HG03571 (cell line): ENCODE measurements at regions not wholly inside any gene's neighbourhood (a gene's known extent, or its start where the extent isn't known, plus 50 kb on each side); places are given as distances from the start of the nearest gene placed in this dataset.

Experiments used
- ATAC-seq: cut with Tn5 transposase; IDR thresholded peaks from one replicate; pipeline ENCODE4 v1.9.1; 2021; ENCODE audit not compliant: unreplicated experiment

GRCh38 chr5:51027271-51027670 lies 356.0 kb upstream of the ISL1 start:
- ATAC-seq = no peak

GRCh38 chr5:51028394-51028793 lies 354.9 kb upstream of the ISL1 start:
- ATAC-seq = no peak

- no peak for ATAC-seq
These were observed 350.0 kb upstream of the ISL1 start for GRCh38 chr5:51033215-51033614.

GRCh38 chr5:51034222-51034901 lies 348.9 kb upstream of the ISL1 start:
- ATAC-seq = no peak

- no peak for ATAC-seq
These were observed 343.6 kb upstream of the ISL1 start for GRCh38 chr5:51039424-51040329.

GRCh38 chr5:51043745-51044144 lies 339.5 kb upstream of the ISL1 start:
- ATAC-seq = no peak

- no peak for ATAC-seq
These were observed 335.9 kb upstream of the ISL1 start for GRCh38 chr5:51047369-51047768.

GRCh38 chr5:51053361-51053760 lies 329.9 kb upstream of the ISL1 start:
- no peak for ATAC-seq

- no peak for ATAC-seq
These were observed 322.3 kb upstream of the ISL1 start for GRCh38 chr5:51060953-51061352.

- no peak for ATAC-seq
These were observed 310.3 kb upstream of the ISL1 start for GRCh38 chr5:51072937-51073336.

GRCh38 chr5:51082741-51083140 lies 300.5 kb upstream of the ISL1 start:
- ATAC-seq = no peak

GRCh38 chr5:51091816-51092215 lies 291.4 kb upstream of the ISL1 start:
- ATAC-seq = no peak

GRCh38 chr5:51095486-51095885 lies 287.8 kb upstream of the ISL1 start:
- no peak for ATAC-seq

GRCh38 chr5:51096859-51097258 lies 286.4 kb upstream of the ISL1 start:
- no peak for ATAC-seq

GRCh38 chr5:51099173-51099853 lies 283.9 kb upstream of the ISL1 start:
- no peak for ATAC-seq

GRCh38 chr5:51104556-51104955 lies 278.7 kb upstream of the ISL1 start:
- ATAC-seq = no peak

GRCh38 chr5:51109786-51110410 lies 273.4 kb upstream of the ISL1 start:
- no peak for ATAC-seq

- ATAC-seq = no peak
These were observed 252.0 kb upstream of the ISL1 start for GRCh38 chr5:51131266-51131665.

GRCh38 chr5:51138164-51138563 lies 245.1 kb upstream of the ISL1 start:
- ATAC-seq = no peak

- ATAC-seq = no peak
These were observed 234.8 kb upstream of the ISL1 start for GRCh38 chr5:51148437-51148836.

GRCh38 chr5:51156222-51156621 lies 227.0 kb upstream of the ISL1 start:
- ATAC-seq = no peak
